NCI-H748 (cell line): ENCODE measurements at regions not wholly inside any gene's neighbourhood (a gene's known extent, or its start where the extent isn't known, plus 50 kb on each side); places are given as distances from the start of the nearest gene placed in this dataset.
"Not testable (repeated sequence)": the region's sequence is repeated elsewhere in the genome, so short reads cannot be mapped to it uniquely, and the experiment has no call there.

Source experiments
- DNase-seq: peaks from one replicate; lab custom pipeline; 2025; ENCODE audit not compliant: unreplicated experiment; lab: John Stamatoyannopoulos, UW

DNA sequence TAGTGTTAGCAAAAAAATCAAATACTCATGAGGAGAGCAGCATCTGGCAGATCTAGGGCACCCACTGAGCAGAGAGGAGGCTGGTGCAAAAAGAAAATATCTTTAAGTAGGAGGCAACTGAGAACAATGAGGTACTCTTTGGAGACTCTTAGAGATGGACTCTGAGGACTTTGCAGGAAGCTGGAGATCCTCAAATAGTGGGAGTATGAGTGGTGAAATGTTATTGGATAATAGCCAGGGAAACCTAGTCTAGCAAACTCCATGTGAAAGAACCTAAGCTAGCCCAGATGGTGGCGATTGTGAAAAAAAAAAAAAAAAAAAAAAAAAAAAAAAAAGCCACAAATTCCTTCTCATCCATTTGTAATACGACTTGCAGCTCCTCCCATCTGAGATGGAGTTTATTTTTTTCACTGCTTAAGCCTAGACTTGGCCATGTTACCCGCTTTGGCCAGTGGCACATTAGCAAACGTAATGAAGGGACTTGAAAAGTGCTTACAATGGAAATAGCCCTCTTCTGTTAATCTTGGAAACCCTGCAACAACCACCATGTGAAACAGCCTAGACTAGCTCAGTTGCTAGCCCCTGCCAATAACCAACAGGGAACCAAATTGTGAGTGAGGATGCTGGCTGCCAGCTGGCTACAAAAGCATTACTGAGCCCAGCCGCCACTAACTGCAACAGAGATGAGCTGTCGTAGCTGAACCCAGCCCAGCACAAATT lies 476.2 kb downstream of the KLF12 start:
- no peak for DNase-seq

DNA sequence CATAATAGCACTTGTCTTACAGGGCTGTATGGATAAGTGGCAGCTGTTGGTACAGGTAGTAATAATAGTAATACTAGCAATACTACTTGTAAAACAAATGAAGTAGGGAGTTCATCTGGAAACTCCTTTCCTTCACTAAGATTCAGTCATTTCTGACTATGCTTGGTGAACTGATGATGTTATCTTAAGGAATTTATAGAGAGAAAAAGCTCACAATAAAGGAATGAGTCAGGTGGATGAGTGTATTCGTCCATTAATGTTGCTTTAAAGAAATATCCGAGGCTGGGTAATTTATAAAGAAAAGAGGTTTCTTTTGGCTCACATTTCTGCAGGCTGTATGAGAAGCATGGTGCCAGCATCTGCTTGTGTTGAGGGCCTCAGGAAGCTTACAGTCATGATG lies 477.3 kb downstream of the KLF12 start:
- DNase-seq = no peak

DNA sequence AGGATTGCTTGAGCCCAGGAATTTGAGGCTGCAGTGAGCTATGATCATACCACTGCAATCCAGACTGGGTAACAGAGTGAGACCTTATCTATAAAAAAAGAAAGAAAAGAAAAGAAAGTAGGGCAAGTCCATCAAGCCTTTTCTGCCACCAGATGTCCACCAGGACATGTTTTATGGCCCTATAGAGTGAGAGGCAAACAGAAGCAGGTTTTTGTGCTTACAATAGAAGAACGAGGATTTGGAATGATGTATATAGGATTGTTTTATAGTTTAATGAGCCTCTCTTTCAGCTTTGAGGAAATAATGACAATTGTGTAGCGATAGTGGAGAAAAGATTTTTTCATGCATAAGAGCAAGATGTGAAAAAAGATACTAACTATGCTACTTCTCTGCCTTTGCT lies 480.5 kb downstream of the KLF12 start:
- DNase-seq = no peak

- no peak for DNase-seq
These were observed 486.8 kb downstream of the KLF12 start for GRCh38 chr13:73647417-73647816.

- not testable (repeated sequence) for DNase-seq
These were observed 493.6 kb downstream of the KLF12 start for GRCh38 chr13:73640476-73641179.

- no peak for DNase-seq
These were observed 498.9 kb downstream of the KLF12 start for GRCh38 chr13:73635166-73635787.

DNA sequence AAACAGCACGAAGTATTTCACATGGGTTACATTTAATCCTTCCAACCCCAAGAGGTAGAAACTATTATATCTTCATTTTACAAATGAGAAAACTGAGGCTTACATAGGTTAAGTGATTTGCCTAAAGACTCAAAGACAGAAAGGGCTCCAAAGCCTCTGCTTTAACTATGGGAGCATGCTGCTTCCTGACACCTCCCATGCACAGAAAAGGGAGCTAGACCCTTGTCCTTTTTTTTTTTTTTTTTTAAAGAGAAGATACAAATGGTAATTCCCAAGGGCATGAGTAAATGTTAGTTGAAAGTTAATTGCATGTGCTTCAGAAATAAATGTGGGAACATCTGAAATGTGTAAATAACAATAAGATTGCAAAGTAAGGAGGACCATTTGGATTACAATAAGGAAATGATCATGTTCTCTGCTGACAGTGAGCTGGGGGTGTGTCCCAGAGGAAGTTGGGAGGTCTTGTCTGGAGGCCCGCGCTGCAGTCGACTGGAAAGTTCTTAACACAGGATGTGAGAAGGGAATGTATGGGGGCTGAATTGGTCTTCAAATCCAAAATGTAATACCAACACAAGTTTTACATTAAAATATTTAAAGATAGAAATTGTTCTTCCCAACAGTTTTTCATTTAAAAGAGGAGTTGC lies 500.3 kb downstream of the KLF12 start:
- no peak for DNase-seq

GRCh38 chr13:73631411-73631810 lies 502.8 kb downstream of the KLF12 start:
- DNase-seq = no peak

DNA sequence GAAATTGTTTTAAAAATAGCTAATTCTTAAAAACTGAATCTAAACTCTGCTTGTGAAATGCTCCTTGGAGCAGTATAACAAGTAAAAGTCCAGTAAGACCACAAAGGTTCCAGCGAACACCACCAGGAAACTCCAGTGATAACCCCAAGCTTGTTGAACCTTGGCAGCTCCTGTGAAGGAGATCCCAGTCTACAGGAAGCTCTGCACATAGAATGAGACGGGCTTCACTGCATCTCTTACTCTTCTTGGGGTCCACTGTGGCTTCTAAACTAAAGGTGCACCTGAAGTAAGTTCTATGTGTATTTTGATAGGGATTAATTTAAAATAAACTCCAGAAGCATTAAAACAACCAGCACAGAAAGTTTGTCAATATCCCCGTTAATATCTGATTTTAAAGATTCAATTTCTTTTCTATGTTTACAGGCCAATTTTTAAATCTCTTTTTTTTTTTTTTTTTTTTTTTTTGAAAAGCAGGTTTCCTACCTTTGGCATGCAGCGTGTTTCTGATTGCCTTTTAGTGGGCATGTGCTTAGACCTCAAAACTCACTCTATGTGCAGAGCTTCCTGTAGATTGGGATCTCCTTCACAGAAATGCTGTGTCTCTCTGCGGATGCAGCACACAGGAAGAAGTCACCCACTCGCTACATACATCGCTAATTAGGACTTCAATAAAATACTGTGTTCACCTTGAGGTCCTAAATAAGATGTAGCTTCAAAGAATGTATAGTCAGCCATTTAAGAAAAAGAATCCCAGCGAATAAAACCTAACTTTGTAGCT lies 508.5 kb downstream of the KLF12 start:
- DNase-seq = no peak

DNA sequence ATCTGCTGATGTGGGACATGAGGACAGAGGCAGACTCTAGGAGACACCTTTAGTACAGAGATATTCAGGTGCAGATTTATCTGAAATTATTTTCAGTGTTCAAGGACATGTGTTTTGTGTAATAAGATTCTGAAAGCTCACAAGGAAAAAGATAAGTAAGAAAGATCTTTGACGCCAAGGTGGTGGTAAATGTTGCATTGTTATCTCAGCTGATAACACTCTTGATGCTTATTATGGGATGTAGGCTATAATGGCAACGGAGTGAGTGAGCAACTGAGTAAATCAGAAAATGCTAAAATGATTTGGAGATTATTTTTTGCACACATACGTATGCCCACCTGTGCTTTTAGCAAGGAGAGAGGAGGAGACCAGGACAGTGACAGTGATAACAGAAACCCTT lies 510.9 kb downstream of the KLF12 start:
- no peak for DNase-seq

- no peak for DNase-seq
These were observed 511.8 kb downstream of the KLF12 start for GRCh38 chr13:73622381-73622780.

- DNase-seq = peak; percentile 37
These were observed 515.8 kb downstream of the KLF12 start for GRCh38 chr13:73618275-73618865.

DNA sequence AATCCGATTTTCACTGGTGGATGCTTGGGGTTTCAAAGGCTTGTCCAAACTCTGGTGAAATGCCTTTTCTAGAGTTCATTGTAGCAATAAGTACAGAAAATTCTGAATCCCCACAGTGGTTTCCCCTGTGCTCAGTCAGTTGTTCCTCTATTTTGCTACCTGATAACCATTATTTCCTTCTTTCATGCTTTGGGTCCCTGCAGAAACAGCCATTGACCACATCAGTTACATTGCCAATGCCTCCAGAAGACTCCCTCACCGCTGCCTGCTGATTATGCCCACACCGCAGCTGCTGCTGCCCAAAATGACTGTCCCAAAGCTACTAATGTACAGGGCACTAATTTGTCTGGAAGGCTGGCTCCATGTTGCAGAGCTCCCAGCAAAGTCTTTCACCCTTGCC lies 517.3 kb downstream of the KLF12 start:
- DNase-seq = no peak

- DNase-seq = peak; percentile 22
These were observed 523.2 kb downstream of the KLF12 start for GRCh38 chr13:73610799-73611592.

GRCh38 chr13:73608711-73609485 lies 525.3 kb downstream of the KLF12 start:
- peak; percentile 92 for DNase-seq

GRCh38 chr13:73608157-73608516 lies 526.1 kb downstream of the KLF12 start:
- DNase-seq = no peak

GRCh38 chr13:73607489-73608156 lies 526.6 kb downstream of the KLF12 start:
- DNase-seq = peak; percentile 97

DNA sequence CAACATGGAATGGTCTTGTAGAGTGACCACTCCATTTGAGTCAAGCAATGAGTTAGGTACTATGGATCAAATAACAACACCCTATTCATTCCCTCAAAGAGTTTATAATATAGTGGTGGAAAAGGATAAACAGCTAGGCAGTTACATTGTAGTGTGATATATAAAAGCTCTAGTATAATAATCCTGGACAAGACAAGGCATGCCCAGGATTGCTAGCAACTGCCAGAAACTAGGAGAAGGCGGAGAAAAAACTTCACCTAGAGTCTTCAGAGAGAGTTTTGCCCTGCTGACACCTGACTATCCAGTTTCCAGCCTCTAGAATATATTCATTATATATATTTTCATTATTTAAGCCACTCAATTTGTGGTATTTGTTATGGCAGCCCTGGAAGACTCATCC lies 530.6 kb downstream of the KLF12 start:
- peak; percentile 64 for DNase-seq

GRCh38 chr13:73602295-73602694 lies 531.9 kb downstream of the KLF12 start:
- DNase-seq = no peak
